ENCODE measurements at regions not wholly inside any gene's neighbourhood (a gene's known extent, or its start where the extent isn't known, plus 50 kb on each side); places are given as distances from the start of the nearest gene placed in this dataset.

GRCh38 chr10:46096446-46096845, 50.4 kb upstream of the MSMB start:
- TF ChIP-seq ZNF514 (tag by site-specific recombination; IDR thresholded peaks at IDR 0.05) (no peak), ZNF488 (tag by site-specific recombination; IDR thresholded peaks at IDR 0.05) (no peak), OVOL3 (tag by site-specific recombination; IDR thresholded peaks at IDR 0.05) (no peak), ZFP69B (tag by site-specific recombination; IDR thresholded peaks at IDR 0.05) (no peak)
- TF ChIP-seq, protein P1, sequence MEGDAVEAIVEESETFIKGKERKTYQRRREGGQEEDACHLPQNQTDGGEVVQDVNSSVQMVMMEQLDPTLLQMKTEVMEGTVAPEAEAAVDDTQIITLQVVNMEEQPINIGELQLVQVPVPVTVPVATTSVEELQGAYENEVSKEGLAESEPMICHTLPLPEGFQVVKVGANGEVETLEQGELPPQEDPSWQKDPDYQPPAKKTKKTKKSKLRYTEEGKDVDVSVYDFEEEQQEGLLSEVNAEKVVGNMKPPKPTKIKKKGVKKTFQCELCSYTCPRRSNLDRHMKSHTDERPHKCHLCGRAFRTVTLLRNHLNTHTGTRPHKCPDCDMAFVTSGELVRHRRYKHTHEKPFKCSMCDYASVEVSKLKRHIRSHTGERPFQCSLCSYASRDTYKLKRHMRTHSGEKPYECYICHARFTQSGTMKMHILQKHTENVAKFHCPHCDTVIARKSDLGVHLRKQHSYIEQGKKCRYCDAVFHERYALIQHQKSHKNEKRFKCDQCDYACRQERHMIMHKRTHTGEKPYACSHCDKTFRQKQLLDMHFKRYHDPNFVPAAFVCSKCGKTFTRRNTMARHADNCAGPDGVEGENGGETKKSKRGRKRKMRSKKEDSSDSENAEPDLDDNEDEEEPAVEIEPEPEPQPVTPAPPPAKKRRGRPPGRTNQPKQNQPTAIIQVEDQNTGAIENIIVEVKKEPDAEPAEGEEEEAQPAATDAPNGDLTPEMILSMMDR (tag by site-specific recombination; IDR thresholded peaks at IDR 0.05): no peak
- TF ChIP-seq, protein P2, sequence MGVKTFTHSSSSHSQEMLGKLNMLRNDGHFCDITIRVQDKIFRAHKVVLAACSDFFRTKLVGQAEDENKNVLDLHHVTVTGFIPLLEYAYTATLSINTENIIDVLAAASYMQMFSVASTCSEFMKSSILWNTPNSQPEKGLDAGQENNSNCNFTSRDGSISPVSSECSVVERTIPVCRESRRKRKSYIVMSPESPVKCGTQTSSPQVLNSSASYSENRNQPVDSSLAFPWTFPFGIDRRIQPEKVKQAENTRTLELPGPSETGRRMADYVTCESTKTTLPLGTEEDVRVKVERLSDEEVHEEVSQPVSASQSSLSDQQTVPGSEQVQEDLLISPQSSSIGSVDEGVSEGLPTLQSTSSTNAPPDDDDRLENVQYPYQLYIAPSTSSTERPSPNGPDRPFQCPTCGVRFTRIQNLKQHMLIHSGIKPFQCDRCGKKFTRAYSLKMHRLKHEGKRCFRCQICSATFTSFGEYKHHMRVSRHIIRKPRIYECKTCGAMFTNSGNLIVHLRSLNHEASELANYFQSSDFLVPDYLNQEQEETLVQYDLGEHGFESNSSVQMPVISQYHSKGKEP (tag by site-specific recombination; IDR thresholded peaks at IDR 0.05): no peak

Measured in HEK293 (cell line).